Naive B cell (primary cell): ENCODE measurements at regions not wholly inside any gene's neighbourhood (a gene's known extent, or its start where the extent isn't known, plus 50 kb on each side); places are given as distances from the start of the nearest gene placed in this dataset.
A peak's percentile ranks its signal among the peaks of the same experiment; 100 is the strongest.

Experiments
- ATAC-seq, 2 donors: fragments of 150-1000 bp; cut with Tn5 transposase; 2 replicates each; pipeline ENCODE4 v1.10.0; 2021; ENCODE audit warnings: low read depth in 2 of 2, mild to moderate bottlenecking in 2 of 2, moderate library complexity in 2 of 2
- DNase-seq: peaks from one replicate; pipeline ENCODE4 v3.0.0; 2022
- H3K27ac Mint-ChIP-seq, 6 donors: one replicate each; pipeline ENCODE4 v1.8.0; 2020 to 2022; ENCODE audit warnings: mild to moderate bottlenecking in 6 of 6, mixed read lengths in 6 of 6, moderate library complexity in 5 of 6, inconsistent platforms in 2 of 6
- H3K27me3 Mint-ChIP-seq, 3 donors: one replicate each; pipeline ENCODE4 v1.8.0; 2021 to 2022; ENCODE audit warnings: mixed read lengths in 3 of 3, mild to moderate bottlenecking in 1 of 3
- H3K36me3 Mint-ChIP-seq, 2 donors: one replicate each; pipeline ENCODE4 v1.8.0; 2020 to 2022; ENCODE audit warnings: mixed read lengths in 2 of 2, inconsistent platforms in 1 of 2, mild to moderate bottlenecking in 1 of 2
- H3K4me1 Mint-ChIP-seq, 3 donors: one replicate each; pipeline ENCODE4 v1.8.0; 2020 to 2022; ENCODE audit warnings: mixed read lengths in 3 of 3, inconsistent platforms in 1 of 3, mild to moderate bottlenecking in 1 of 3, moderate library complexity in 1 of 3
- H3K4me3 Mint-ChIP-seq, 8 donors: one replicate each; pipeline ENCODE4 v1.8.0; 2020 to 2022; ENCODE audit warnings: mild to moderate bottlenecking in 8 of 8, mixed read lengths in 8 of 8, moderate library complexity in 8 of 8, inconsistent platforms in 2 of 8
- H3K9me3 Mint-ChIP-seq, 7 donors: one replicate each; pipeline ENCODE4 v1.8.0; 2020 to 2022; ENCODE audit warnings: mixed read lengths in 7 of 7, mild to moderate bottlenecking in 5 of 7, inconsistent platforms in 2 of 7, moderate library complexity in 1 of 7

DNA sequence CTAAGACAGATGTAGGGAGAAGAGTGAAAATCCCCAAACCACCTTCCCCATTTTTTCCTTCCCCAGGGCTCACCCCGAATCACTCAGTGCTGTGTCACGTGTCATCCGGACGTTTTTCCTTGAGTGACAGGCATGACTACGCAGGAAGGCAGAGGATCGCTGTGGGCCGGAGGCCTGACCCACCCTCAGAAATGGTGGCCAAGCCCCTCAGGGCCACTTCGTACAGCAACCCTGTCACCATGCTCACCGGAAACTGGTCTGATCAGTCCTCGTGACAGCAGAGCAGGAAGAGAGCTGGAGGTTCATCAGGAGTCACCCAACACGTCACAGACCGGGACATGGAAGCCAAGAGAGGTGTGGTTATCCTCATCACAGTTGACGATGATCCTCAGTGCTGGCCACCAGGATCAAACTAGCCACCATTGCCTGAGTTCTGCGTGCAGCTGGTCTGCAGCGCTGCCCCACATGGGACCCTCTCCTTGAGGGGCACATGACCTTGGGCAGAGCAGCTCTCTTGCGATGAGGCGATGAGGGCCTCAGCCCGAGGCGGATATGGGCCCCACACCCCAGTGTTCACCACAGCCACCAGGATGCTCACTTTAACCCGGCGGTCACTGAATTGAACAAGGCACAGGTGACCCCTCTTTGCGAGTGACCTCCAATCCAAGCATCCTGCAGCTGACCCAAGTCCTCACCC is 99.3 kb upstream of the INSIG1 start:
- ATAC-seq (no peak), DNase-seq (no peak)
- no peak overlapping the region for H3K27ac Mint-ChIP-seq
- H3K4me1 Mint-ChIP-seq: no peaks in the 10 kb centered on the region
- peaks cover 0 to 32% (median 4%) of the 10 kb centered on the region in 3 donors for H3K27me3 Mint-ChIP-seq
- H3K9me3 Mint-ChIP-seq: peaks cover 5 to 26% (median 18%) of the 10 kb centered on the region in 7 donors
- no peak overlapping the region for H3K4me3 Mint-ChIP-seq
- H3K36me3 Mint-ChIP-seq: peaks cover 7 to 8% of the 10 kb centered on the region in 2 donors

DNA sequence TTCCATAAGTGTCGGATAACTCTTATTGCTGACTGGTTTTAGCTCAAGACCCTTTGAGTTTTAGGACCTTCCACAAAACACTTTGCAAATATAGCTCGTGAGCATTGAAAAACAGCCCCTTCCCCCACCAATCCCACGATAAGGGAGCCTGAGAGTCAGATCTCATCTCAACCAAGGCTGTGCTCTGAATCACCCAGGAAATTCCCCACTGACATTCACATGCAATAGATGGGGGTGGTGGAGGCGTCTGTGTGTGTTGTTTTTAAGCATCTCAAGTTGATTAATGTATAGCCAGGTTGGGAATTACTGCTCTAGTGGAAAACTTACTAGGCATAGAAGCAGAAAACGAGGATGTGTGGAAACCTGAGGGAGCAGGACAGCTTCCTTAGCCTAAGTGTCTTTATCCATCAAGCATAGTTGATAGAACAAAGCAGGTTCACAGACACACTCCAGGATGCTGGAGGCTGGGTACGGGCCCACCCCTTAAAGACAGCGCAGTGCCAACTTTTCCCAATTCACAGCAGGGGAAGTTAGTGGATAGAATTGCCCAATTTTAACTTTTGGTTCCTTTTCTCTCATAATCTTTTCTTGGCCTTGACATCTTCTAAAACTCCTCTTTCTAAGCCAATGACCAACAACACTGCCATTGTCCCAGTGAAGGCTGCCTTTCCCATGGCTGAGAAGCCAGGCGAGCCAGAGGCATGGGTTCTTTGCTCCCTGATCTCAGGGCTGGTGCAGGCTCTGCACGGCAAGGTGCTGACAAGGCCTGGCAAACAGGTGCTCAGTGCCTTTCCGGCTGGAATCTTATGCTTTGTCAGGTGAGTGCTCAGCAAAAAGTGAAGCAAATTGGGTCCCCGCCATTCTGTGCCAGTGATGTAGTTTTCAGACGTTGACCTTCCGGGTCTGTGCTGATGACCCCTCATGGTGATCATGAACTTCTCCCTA is 98.5 kb upstream of the INSIG1 start:
- peak overlapping the region in 1 of 6 donors; percentile 39 for H3K27ac Mint-ChIP-seq
- H3K4me3 Mint-ChIP-seq: peak overlapping the region in 1 of 8 donors; percentile 70
- H3K36me3 Mint-ChIP-seq: peaks cover 7 to 8% of the 10 kb centered on the region in 2 donors
- peaks cover 5 to 25% (median 18%) of the 10 kb centered on the region in 7 donors for H3K9me3 Mint-ChIP-seq
- ATAC-seq (no peak), DNase-seq (no peak)
- H3K4me1 Mint-ChIP-seq: no peaks in the 10 kb centered on the region
- peaks cover 0 to 25% (median 4%) of the 10 kb centered on the region in 3 donors for H3K27me3 Mint-ChIP-seq

DNA sequence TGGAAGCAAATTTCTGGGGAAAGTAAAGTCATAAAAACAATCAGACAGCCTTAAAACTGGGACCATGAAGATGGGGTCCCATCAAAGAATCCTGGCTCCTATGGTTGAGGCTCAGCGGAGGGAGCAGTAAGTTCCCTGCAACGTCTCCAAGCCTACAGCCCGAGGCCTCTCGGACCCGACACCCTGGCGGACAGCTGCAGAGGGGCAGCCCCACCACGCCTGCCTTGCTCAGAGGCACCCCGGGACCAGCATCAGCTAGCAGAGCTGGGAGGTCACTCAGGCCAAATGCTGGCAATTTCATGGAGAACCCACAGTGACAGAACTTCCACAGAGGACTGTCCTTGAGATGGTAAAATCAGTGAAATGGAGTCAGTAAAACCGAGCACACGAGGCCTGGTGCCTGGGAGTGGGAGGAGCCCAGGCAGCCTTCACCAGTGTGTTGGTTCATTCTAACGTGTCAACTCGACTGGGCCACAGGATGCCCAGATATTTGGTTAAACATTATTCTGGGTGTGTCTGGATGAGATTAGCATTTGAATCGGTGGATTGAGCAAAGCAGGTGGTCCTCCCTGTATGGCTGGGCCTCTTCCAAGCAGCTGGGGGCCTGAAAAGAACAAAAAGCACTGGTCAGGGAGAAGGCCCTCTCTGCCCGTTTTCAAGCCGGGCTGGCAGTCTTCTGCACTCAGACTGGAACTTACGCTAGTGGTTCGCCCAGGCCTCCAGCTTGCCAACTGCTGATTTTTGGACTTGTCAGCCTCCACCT is 96.2 kb upstream of the INSIG1 start:
- Mint-ChIP-seq H3K27me3 (peaks cover 0 to 25% (median 4%) of the 10 kb centered on the region in 3 donors), H3K4me3 (no peak overlapping the region)

DNA sequence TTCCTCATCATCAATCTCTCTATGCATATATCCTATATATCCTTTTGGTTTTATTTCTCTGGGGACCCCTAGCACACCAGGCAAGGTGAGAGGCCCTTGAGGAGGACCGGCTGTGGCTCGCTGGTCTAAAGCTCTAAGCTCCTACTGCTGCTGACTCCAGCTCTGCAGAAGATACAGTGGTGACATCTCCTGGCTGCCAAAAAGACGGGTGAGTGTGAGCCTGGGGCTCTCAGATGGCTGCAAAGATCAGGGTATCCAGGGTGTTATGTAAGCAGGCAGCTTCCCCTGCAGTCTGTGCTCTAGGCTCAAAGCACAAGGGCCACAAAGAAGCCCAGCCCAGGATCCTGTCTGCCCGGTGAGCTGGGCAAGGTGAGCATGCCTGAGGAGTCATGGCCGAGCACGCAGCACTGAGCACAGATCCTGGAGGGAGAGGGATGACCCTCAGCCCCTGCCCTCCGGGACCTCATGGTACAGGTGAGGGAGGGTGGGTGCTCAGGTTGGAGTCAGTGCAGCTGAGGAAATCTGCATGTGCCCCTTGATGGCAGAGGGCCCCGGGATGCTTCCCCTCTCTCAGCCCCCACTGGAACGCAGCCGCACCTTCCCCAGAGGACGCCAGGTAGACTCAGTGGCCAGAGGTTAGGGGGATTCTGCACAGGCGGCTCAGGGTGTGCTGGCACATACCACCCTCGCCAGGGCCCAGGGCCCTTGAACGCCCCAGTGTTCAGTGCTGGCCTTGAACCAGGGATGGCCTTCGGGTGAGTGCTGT is 95.4 kb upstream of the INSIG1 start:
- peaks cover under 1 to 8% (median 3%) of the 10 kb centered on the region in 7 donors for H3K9me3 Mint-ChIP-seq
- H3K27me3 Mint-ChIP-seq: peaks cover 3 to 28% (median 8%) of the 10 kb centered on the region in 3 donors
- no peak for ATAC-seq
- no peak for DNase-seq
- H3K4me3 Mint-ChIP-seq: no peak overlapping the region
- no peaks in the 10 kb centered on the region for H3K36me3 Mint-ChIP-seq
- H3K27ac Mint-ChIP-seq: peak overlapping the region in 1 of 6 donors; percentile 49
- H3K4me1 Mint-ChIP-seq: peaks cover 19 to 23% (median 21%) of the 10 kb centered on the region in 3 donors

More for the DNA sequence above, 96.2 kb upstream of the INSIG1 start:
- ATAC-seq (no peak), DNase-seq (no peak)
- Mint-ChIP-seq H3K36me3 (peaks cover 0 to 3% of the 10 kb centered on the region in 2 donors), H3K9me3 (peaks cover under 1 to 13% (median 10%) of the 10 kb centered on the region in 7 donors), H3K27ac (no peak overlapping the region), H3K4me1 (peaks cover 15 to 18% (median 16%) of the 10 kb centered on the region in 3 donors)

DNA sequence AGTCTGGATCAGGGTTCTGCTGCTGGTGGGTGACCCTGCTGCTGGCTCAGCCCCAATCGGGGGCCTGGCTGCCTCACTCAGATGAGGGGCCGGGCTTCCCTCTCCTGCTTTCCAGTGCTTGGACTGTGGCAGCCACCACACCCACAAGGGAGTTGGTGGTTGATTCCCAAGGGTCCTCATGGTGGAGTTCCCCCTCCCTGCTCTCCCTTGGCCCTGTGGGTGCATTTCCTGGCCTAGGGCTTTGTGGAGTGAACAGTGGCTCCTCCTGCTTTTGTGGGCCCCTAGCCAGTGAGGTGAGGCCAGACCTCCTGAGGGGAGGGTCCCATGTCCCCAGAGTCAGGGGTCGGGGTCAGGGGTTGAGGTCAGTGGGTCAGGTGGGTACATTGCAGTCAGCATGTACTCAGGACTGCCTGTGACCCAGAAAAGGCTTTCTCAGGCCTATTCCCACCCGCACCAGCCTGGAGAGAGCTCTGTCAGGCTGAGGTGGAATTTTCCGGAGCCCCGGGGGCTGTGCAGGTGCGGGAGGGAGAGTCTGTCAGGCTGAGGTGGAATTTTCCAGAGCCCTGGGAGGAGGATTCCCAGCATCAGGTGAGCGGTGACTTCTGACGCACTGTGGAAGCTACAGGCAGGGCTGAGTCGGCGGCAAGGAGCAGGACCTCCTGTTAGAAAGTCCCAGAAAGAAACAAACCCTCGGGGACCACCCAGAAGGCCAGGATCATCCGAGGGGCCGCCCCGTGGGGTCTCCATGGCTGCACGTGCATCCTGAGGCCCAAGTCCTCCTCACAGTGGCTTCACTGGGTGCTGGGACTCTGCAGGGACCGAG is 94.4 kb upstream of the INSIG1 start:
- DNase-seq (no peak), ATAC-seq (no peak)
- no peaks in the 10 kb centered on the region for H3K36me3 Mint-ChIP-seq
- peaks cover 0 to 8% (median 2%) of the 10 kb centered on the region in 7 donors for H3K9me3 Mint-ChIP-seq
- peaks cover 8 to 38% (median 13%) of the 10 kb centered on the region in 3 donors for H3K27me3 Mint-ChIP-seq
- no peak overlapping the region for H3K27ac Mint-ChIP-seq
- H3K4me3 Mint-ChIP-seq: peak overlapping the region in 1 of 8 donors; percentile 72
- peaks cover 22 to 27% (median 25%) of the 10 kb centered on the region in 3 donors for H3K4me1 Mint-ChIP-seq

DNA sequence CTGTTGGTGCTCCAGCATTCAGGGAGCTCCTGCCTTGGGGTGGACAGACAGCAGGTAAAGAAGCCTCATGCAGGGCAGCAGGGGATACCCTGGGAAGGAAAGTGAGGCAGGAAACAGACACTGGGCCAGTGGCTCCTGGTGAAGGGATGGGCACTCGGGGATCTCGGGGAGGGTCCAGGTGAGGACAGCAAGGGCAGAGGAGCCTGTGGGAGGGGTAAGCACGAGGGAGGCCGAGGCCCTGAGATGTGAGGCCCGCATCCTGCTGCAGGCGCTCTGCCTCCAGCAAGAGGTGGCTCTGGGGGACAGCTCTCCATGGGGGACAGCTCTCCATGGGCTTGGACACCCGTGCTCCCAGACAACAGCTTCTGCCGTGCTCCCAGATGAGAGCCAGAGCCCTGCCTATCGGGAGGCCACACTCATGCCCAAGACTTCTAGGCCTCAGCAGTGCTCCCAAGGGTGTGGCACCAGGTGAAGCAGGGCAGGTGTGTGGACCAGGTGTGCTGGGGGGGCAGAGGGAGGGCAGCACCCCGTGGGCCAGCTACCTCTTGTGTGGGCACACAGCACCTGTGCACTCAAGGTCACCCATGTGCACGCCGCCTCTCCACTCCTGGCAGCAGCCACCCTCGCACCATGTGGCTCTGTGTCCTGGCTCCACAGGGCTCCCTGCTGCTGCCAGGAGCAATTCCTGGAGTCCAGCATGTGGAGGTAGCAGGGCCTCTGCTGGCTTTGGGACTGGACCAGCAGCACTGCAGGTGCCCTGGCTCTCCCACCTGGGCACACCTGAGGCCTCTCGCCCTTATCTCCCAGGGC is 93.6 kb upstream of the INSIG1 start:
- H3K27ac Mint-ChIP-seq: no peak overlapping the region
- peaks cover 8 to 33% (median 21%) of the 10 kb centered on the region in 3 donors for H3K27me3 Mint-ChIP-seq
- DNase-seq (no peak), ATAC-seq (no peak)
- H3K9me3 Mint-ChIP-seq: peaks cover 0 to 4% (median 2%) of the 10 kb centered on the region in 7 donors
- peaks cover 22 to 27% (median 25%) of the 10 kb centered on the region in 3 donors for H3K4me1 Mint-ChIP-seq
- peak overlapping the region in 3 of 8 donors; percentile 43 to 87 (median 72) for H3K4me3 Mint-ChIP-seq
- H3K36me3 Mint-ChIP-seq: no peaks in the 10 kb centered on the region

DNA sequence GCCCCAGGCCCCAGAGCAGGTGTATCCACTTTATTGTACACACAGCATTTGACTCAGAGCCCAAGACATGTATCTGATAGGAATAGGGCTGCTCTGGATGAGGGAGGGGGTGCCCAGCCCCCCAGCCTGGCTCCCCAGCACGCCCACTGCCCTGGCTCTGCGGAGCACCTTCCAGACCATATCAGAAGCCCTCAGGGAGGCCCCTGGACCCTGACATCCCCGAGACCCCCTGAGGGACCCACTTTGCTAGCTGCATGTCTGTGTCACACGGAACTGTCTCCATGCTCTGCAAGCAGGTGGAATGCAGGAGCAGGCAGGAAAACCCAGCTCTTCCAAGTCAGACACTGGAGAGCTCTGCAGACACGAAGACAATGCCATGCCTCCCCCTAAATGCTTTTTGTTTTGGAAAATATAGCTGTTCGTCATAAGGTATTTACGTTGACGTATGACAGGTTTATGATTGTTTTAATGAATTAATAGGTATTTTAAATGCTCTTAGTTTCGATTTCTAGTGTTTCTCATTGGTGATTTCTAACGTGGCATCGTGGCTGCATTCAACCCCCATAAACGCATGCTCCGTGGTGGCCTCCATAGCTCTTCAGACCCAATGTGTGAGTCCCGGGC is 92.8 kb upstream of the INSIG1 start:
- peak overlapping the region in 7 of 8 donors; percentile 78 to 91 (median 86) for H3K4me3 Mint-ChIP-seq
- H3K9me3 Mint-ChIP-seq: peaks cover 0 to 4% (median under 1%) of the 10 kb centered on the region in 7 donors
- H3K27me3 Mint-ChIP-seq: peaks cover 8 to 27% (median 22%) of the 10 kb centered on the region in 3 donors
- peak overlapping the region in 5 of 6 donors; percentile 90 to 100 (median 93) for H3K27ac Mint-ChIP-seq
- H3K36me3 Mint-ChIP-seq: no peaks in the 10 kb centered on the region
- H3K4me1 Mint-ChIP-seq: peaks cover 22 to 27% (median 25%) of the 10 kb centered on the region in 3 donors
- ATAC-seq (no peak), DNase-seq (no peak)

DNA sequence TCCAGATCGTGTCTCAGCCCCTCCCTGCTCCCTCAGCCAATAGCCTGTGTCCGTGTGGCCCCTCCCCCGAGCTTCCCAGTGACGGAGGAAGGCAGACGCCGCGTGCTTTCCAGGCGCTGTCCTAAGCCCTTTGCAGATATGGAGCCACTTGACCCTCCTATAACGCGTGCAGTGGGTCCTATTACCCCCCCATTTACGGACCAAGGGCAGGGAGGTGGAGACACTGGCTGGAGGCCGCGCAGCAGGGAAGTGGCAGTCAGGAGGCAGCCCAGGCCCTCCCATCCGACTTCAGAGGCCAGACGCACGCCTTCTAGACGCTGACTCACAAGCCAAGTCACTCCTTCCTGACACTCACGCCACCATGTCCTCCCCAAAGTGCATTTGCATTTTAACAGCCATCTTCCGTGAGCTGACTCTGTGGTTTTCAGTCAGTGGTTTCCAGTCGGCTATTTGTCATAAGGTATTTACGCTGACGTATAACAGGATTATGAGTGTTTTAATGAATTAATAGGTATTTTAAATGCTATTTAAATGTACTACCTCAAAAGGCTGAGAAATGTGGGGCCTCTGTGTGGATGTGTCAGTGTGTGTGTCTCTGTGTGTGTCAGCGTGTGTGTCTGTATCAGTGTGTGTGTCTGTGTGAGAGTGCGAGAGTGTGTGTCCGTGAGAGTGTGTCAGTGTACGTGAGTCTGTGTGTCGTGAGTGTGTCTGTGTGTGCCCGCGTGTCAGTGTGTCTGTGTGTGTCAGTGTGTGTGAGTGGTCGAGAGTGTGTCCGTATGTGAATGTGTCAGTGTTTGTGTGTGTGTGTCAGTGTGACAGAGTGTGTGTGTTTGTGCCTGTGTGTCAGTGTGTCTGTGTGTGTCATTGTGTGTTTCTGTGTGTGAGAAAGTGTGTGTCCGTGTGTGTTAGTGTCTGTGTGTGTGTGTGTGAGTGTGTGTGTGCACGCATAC is 92.0 kb upstream of the INSIG1 start:
- peak; percentile 80 to 87 for ATAC-seq

DNA sequence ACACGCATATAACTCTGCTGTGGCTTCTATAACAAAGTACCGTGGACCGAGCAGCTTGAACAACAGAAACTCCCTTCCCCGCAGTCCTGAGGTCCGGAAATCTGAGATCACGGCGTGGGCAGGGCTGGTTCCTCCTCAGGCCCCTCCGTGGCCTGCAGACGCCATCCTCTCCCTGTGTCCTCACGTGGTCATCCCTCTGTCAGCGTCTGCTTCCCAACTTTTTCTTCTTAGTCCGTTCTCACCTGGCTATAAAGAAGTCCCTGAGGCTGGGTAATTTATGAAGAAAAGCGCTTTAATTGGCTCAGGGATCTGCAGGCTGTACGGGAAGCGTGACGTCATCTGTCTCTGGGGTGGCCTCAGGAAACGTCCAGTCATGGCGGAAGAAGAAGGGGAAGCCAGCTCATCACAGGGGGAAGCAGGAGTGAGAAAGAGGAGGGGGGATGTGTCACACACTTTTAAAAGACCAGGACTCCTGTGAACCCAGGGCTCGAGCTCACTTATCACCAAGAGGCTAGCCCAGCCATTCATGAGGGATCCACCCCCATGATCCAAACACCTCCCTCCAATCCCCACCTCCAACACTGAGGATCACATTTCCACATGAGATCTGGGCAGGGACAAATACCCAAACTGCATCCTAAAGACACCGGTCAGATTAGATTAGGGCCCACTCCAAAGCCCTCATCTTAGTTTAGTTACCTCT is 91.2 kb upstream of the INSIG1 start:
- Mint-ChIP-seq H3K27me3 (peaks cover 3 to 33% (median 31%) of the 10 kb centered on the region in 3 donors), H3K36me3 (no peaks in the 10 kb centered on the region), H3K27ac (peak overlapping the region; percentile 90 to 100 (median 94)), H3K4me3 (peak overlapping the region; percentile 78 to 91 (median 86)), H3K4me1 (peaks cover 22 to 31% (median 27%) of the 10 kb centered on the region in 3 donors), H3K9me3 (peaks cover 0 to 4% (median 0%) of the 10 kb centered on the region in 7 donors)
- DNase-seq (peak; percentile 70), ATAC-seq (peak; percentile 50 to 59)

More for the DNA sequence above, 92.0 kb upstream of the INSIG1 start:
- Mint-ChIP-seq H3K9me3 (peaks cover 0 to 4% (median 0%) of the 10 kb centered on the region in 7 donors), H3K27me3 (peaks cover 3 to 24% (median 24%) of the 10 kb centered on the region in 3 donors), H3K27ac (peak overlapping the region; percentile 90 to 100 (median 95)), H3K4me1 (peaks cover 22 to 28% (median 27%) of the 10 kb centered on the region in 3 donors), H3K36me3 (no peaks in the 10 kb centered on the region), H3K4me3 (peak overlapping the region; percentile 78 to 91 (median 86))
- peak; percentile 78 for DNase-seq
